D341Med (cell line): ENCODE measurements at regions not wholly inside any gene's neighbourhood (a gene's known extent, or its start where the extent isn't known, plus 50 kb on each side); places are given as distances from the start of the nearest gene placed in this dataset.
"Not testable (repeated sequence)": the region's sequence is repeated elsewhere in the genome, so short reads cannot be mapped to it uniquely, and the experiment has no call there.

Experiments
- DNase-seq: peaks from one replicate; pipeline ENCODE4 v3.0.0; 2012; ENCODE audit warnings: low spot score

GRCh38 chr20:50428097-50428828 is 81.9 kb upstream of the PTPN1 start:
- DNase-seq: no peak

DNA sequence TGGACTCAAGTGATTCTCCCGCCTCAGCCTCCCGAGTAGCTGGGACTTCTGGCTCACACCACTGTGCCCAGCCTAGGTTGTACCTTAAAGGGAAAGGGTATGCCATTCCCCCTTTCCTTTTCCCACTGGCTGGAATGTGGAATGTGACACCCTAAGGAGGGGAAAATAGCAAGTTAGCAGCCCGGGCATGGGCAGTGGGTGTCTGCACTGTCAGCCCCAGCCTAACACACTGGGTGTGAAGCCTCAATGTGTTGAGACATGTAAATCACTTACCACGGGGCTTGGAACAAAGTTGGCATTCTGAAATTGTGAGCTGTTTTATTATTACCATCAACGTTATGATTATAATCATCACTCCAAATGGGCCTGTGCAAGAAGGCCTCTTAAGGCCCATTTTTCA is 80.8 kb upstream of the PTPN1 start:
- no peak for DNase-seq

- DNase-seq: no peak
Measured at GRCh38 chr20:50431066-50431450, 79.1 kb upstream of the PTPN1 start.

- DNase-seq: no peak
Measured at GRCh38 chr20:50433001-50433761, 77.0 kb upstream of the PTPN1 start.

GRCh38 chr20:50434321-50434652 is 75.9 kb upstream of the PTPN1 start:
- DNase-seq: no peak

DNA sequence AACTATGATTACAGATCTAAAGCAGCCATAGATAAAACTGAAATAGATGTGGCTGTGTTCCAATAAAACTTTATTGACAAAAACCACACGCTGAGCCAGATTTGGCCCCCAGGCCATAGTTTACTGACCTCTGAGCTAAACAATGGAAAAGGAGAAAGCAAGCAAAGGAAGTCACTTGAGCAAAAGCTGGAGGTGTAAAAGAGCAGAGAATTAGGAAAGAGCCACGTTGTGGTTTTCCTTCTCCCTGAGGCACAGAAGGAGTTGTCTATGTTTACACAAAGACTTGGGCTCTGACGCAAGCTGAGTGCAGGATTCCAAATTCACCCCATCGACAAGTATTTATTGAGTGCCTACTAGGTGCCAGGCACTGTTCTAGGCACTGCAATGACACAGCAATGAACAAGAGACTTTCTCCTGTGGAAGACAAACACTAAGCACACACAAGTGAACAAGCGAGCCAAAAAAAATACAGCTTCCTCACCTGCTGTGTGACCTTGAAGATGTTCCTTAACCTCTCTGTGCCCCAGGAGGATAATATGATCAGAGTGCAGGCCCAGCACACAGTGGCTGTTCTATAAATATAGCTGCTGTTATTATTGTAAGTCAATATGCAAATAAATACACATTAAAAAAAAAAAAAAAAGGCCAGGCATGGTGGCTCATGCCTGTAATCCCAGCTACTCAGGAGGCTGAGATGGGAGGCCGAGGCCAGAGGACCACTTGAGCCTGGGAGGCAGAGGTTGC is 75.4 kb upstream of the PTPN1 start:
- no peak for DNase-seq

- DNase-seq: no peak
Measured at GRCh38 chr20:50435397-50436051, 74.7 kb upstream of the PTPN1 start.

GRCh38 chr20:50436052-50436656 is 74.0 kb upstream of the PTPN1 start:
- DNase-seq: no peak

- no peak for DNase-seq
Measured at GRCh38 chr20:50436696-50437095, 73.5 kb upstream of the PTPN1 start.

DNA sequence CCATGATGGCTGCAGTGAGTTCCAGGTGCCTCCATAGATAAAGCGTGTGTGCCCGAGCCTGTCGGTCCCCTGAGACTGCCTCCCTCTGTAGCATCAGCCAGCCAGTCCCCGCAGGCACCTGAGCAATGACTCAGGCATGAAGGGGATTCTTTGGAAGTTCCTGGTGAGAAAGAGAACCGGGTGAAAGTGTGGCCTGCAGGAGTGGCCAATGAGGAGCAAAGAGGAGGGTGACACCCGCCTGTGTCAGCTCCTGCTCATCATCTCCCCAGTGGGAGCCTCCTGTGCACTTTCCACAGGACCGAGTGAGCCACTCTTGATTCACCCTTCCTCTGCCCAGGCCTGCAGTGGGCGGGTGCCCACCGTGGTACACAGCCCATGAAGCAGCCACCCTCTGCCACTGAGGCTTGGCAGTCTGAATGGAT is 71.2 kb upstream of the PTPN1 start:
- DNase-seq: no peak

DNA sequence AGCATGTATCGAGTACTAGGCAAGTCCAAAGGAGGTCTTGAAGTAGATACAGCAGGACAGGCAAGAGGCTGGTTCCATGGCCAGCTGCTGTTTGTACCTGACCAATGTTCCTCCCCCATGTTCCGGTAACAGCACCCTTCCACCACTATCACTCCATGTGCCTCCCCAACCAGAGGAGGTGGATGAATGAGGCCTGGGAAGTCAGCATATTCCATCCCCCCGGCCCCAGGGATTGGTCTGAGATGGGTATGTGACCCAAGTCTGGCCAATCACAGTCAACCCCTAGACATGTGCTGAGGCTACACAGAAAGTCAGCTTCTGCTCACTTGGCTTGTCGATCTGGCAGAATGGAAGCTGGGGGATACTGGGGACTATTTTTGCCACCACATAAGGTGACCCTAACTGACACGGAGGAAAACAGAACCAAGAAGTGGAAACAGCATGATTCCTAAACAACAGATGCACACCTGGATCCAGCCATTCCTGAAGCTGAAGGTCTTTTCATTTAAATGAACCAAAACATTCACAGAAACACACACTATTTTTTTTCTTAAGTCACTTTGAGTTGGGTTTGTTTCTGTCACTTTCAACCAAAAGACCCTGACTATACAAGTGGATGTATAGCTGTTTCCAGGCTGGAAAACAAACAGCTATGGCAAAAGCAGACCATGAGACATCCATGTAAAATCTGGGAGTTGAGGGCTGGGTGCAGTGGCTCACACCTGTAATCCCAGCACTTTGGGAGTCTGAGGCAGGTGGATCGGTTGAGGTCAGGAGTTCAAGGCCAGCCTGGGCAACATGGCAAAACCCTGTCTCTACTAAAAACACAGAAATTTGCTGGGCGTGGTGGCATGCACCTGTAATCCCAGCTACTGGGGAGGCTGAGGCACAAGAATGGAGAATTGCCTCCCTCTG is 70.4 kb upstream of the PTPN1 start:
- no peak for DNase-seq

DNA sequence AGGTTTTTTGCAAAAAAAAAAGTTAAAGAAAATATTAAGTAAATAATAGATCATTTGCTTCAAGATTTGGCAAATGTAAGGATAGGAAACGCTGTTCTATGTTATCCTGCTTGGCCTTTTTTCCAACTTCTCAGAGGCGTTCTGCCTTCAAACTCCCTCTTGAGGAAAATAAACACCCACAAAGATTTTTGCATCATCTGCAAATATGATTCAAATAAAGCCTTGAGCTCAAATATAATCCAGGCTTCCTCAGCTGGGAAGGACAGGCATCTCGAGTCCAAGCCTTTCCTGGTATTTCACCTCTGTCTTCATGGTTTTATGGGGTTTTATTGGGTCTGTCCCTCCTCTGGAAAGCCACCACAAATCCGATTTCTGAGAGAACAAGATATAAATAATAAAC is 67.7 kb upstream of the PTPN1 start:
- DNase-seq: no peak

DNA sequence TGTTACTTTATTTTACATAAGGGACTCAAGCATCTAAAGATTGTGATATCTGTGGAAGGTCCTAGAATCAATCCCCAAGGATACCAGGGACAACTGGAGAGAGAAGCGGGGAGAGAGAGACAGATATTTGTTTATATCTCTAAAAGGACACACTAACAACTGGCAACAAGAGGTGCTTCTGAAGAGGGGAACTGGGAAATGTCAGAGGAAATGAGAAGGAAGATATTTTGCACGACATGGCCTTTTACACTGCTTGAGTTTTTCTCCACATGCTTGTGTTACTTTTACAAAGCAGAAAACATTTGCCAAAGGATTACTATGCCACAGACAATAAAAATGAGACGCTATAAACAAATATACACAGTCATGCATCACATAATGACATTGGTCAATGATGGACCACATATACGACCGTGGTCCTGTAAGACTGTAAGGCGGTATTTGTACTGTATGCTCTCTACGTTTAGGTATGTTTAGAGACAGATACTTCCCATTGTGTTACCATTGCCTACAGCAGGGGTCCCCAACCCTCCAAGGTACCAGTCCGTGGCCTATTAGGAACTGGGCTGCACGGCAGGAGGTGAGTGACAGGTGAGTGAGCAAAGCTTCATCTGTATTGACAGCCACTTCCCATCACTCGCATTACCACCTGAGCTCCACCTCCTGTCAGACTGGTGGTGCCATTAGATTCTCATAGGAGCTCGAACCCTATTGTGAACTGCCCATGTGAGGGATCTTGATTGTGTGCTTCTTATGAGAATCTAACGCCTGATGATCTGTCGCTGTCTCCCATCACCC is 64.6 kb upstream of the PTPN1 start:
- DNase-seq: no peak

DNA sequence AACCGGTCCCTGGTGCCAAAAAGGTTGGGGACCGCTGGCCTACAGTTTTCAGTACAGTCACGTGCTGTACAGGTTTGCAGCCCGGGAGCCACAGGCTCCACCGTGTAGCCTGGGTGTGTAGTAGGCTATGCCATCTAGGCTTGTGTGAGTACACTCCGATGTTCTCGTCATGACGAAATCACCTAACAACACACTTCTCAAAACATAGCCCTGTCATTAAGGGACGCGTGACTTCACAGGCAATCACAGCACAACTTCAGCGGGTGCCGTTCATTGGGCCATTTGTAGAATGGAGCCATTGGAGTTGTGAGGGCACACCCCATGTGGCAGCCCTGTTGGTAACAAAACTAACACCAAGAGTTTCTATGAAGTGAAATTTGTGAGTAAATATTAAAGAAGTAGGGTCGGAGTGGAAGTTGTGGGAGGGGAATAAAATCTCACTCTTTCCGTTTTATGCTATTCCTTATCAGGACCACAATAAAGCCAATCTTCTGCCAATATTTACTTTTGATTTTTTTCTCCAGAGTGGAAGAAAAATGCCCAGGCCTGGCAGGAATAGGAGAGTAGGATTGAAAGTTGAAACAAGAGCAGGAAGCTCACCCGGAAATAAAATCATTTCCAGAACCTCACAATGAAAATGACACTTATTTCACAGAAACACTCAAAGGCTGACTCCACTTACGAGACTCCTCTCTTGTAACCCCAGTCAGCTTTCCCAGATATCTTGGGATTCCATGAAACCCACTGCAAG is 63.7 kb upstream of the PTPN1 start:
- DNase-seq: no peak

DNA sequence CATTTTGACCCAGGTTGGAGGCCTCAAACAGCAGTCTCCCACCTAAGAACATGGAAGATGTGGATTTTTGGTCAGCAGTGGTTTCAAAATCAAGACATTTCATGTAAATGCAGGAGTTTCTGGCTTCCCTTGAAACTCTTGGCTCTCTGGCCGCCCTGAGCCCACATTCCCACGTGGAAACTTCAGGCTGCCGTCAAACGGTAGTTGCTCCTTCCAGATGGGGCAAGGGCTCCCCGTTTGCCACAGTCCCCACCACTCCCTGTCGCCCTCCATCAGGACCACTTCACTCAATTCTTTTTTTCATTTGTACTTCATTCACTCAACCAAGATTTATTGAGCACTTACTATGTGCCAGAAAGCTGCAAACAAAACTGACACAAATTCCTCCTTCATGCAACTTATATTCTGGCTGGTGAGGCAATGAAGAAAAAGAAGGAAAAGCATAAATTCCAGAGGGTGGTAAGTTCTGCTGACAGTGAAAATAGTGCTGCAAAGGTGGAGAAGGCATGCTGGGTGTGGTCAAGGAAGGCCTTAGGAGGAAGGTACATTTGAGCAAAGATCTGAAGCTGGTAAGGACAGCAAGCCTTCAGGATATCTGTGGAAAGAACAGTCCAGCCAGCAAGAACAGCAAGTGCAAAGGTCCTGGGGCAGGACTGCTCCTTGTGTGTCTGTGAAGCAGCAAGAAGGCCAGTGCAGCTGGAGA is 62.9 kb upstream of the PTPN1 start:
- no peak for DNase-seq

- DNase-seq: no peak
Measured at GRCh38 chr20:50447817-50448216, 62.4 kb upstream of the PTPN1 start.

GRCh38 chr20:50448625-50449403 is 61.4 kb upstream of the PTPN1 start:
- DNase-seq: not testable (repeated sequence)
